ENCODE measurements at regions not wholly inside any gene's neighbourhood (a gene's known extent, or its start where the extent isn't known, plus 50 kb on each side); places are given as distances from the start of the nearest gene placed in this dataset.

- TF ChIP-seq HBP1 (CRISPR knock-in tag; IDR thresholded peaks at IDR 0.05), result no peak
- TF ChIP-seq ZNF124 (CRISPR knock-in tag; IDR thresholded peaks at IDR 0.05), result no peak
- no peak for TF ChIP-seq ZNF408 (CRISPR knock-in tag; IDR thresholded peaks at IDR 0.05; ENCODE audit: low read depth)
- no peak for TF ChIP-seq ZNF76 (CRISPR knock-in tag; IDR thresholded peaks at IDR 0.05; ENCODE audit: borderline replicate concordance)
- no peak for TF ChIP-seq HMBOX1 (IDR thresholded peaks at IDR 0.05)
- TF ChIP-seq MEF2D (tag; conservative IDR thresholded peaks at IDR 0.05; ENCODE audit: low read depth), result no peak
- no peak for TF ChIP-seq FOXO4 (CRISPR knock-in tag; IDR thresholded peaks at IDR 0.05)
- TF ChIP-seq HDGF (IDR thresholded peaks at IDR 0.05), result no peak
- no peak for TF ChIP-seq ZNF780A (CRISPR knock-in tag; IDR thresholded peaks at IDR 0.05)
- TF ChIP-seq ZNF23 (CRISPR knock-in tag; IDR thresholded peaks at IDR 0.05), result no peak
- TF ChIP-seq CHCHD3 (CRISPR knock-in tag; IDR thresholded peaks at IDR 0.05), result no peak
- TF ChIP-seq RBM14 (IDR thresholded peaks at IDR 0.05; ENCODE audit: borderline replicate concordance, insufficient read depth, low read depth, low read length), result no peak
- TF ChIP-seq SAP30 (IDR thresholded peaks at IDR 0.05; ENCODE audit: borderline replicate concordance, insufficient read depth, low read depth, low read length, poor library complexity, severe bottlenecking), result no peak
- TF ChIP-seq TOE1 (IDR thresholded peaks at IDR 0.05; ENCODE audit: borderline replicate concordance), result no peak
- no peak for TF ChIP-seq TOE1 (CRISPR knock-in tag; IDR thresholded peaks at IDR 0.05; ENCODE audit: borderline replicate concordance, low read depth)
Measured at GRCh38 chrX:22445880-22446279, 173.2 kb downstream of the CBLL2 start (continued).
